HG03066 (cell line): ENCODE measurements at regions not wholly inside any gene's neighbourhood (a gene's known extent, or its start where the extent isn't known, plus 50 kb on each side); places are given as distances from the start of the nearest gene placed in this dataset.

Experiments used
- ATAC-seq: cut with Tn5 transposase; IDR thresholded peaks from one replicate; pipeline ENCODE4 v1.9.1; 2021; ENCODE audit warnings: low read depth; ENCODE audit not compliant: unreplicated experiment

GRCh38 chr1:79662596-79662995 is 656.1 kb upstream of the ADGRL4 start:
- no peak for ATAC-seq

DNA sequence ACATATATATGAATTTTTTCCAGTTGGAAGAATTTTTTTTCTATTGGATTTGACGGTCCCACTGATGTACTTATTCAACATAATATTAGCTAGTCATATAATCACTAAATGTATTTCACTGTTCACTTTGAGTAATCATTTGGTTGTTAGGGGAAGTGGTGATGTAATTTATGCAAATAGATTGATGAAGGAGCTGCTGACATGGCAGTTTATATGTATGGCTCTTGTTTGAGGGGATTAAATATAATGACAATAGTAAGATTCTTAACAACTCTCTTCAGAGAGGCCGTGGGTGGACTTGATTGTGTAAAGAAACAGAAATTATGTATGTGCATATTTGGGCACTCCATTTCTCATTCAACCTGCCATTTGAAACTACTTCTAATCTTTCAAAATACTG is 653.6 kb upstream of the ADGRL4 start:
- no peak for ATAC-seq

DNA sequence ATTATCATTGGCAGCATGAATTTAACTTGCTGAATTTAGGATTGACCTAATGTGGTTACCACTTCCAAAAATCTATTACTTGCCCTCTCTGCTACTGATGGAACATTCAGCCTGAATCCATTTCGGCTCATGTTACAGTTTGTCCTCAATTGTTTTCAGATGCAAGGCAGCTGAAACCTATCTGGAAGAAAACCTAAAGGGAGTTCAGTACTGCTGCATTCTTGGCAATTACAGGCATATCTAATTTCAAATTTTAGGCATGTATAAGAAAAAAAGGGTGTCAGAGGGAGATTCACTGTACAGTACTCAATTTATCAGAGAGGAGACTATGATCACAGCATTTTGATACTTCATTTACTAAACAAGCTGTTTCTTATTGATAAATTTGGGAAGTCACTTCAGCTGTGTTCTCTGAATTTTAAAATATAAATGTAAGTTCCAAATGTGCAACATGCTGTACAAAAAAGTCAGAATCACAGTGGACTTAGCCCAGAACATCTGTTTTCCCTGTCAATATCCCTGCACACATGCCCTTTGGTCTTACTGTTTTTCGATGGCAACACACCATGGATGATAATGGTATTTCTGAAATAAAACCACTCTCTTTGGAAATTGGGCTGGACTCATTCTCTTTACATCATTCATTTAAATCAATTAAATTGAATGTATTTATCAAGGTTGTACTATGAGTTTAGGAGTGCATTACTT is 651.6 kb upstream of the ADGRL4 start:
- ATAC-seq: no peak

- no peak for ATAC-seq
Measured at GRCh38 chr1:79655876-79656275, 649.3 kb upstream of the ADGRL4 start.

GRCh38 chr1:79652426-79652825 is 645.9 kb upstream of the ADGRL4 start:
- no peak for ATAC-seq

GRCh38 chr1:79648126-79648525 is 641.6 kb upstream of the ADGRL4 start:
- ATAC-seq: no peak

DNA sequence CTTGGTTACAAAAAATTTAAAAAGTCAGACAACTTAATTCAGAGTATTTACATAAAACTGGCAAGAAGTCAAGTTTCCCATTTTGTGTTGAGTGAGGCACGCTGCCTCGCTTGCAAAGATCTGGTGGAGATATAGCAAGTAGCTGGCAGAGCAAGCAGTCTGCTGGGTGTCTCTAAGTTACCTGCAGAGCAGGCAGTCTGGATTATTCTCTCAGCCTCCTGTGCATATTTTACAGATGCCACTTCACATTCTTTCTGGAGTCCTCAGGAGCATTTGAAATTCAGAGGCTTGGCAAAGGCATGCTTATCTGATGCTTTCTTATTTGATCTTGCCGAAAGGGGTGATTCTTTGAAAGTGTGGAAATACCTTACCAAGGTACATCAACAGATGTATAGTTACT is 640.4 kb upstream of the ADGRL4 start:
- ATAC-seq: no peak

GRCh38 chr1:79638382-79638781 is 631.9 kb upstream of the ADGRL4 start:
- peak; percentile 85 for ATAC-seq

DNA sequence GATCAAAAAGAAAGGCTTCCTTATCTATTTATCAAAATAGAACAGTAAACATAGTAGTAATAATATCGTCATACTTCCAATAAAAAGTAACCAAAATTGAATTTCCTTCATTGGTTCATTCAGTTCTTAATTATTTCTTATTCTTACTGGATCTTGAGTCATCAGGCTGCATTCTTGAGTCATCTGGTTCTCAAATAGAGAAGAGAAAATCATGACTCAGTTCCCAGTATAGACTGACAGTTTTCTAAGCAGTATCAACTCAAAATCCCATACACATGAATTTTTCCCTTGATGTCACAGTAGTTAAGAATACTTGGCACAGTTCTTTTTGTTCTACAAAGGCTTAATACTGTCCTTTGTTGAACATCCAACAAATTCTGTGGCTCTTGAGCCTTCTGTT is 626.9 kb upstream of the ADGRL4 start:
- no peak for ATAC-seq

GRCh38 chr1:79629414-79629813 is 622.9 kb upstream of the ADGRL4 start:
- ATAC-seq: no peak

GRCh38 chr1:79617777-79618176 is 611.2 kb upstream of the ADGRL4 start:
- no peak for ATAC-seq

GRCh38 chr1:79614762-79615161 is 608.2 kb upstream of the ADGRL4 start:
- ATAC-seq: no peak

- no peak for ATAC-seq
Measured at GRCh38 chr1:79614106-79614505, 607.6 kb upstream of the ADGRL4 start.

GRCh38 chr1:79613046-79613445 is 606.5 kb upstream of the ADGRL4 start:
- ATAC-seq: no peak

DNA sequence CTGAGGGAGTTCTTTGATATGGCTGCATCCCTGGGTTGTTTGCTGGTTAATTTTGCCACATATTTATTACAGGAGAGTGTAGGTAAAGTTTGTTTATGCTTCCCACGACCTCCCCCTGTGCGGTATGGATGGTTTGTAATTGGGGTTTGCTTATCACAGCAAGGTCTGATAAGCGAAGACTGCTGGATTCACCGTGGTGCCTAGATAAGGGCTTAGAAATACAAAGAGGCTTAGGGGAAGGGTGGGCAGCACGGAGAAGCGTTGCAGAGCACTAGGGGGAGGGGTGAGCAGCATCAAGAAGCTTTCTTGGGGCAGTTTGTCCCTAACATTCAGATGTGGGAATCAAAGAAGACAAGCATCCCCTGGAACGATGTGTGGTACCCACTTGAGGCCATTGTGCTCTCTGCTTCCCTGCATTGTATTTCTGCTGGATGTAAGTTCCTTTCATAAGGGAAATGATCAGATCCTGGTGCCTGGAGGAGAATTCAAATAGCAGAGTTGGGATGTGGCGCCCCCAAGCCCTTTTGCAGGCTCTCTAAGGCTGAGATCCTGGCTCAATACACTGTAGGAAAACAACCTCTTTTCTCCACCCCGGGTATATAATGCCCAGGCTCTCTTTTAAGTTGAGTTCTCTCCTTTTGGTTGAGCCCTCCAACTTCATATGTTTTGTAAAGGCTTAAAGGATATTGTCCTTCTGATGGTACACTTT is 598.1 kb upstream of the ADGRL4 start:
- no peak for ATAC-seq

- ATAC-seq: no peak
Measured at GRCh38 chr1:79603843-79604242, 597.3 kb upstream of the ADGRL4 start.

GRCh38 chr1:79599257-79599656 is 592.7 kb upstream of the ADGRL4 start:
- ATAC-seq: no peak

- ATAC-seq: no peak
Measured at GRCh38 chr1:79595931-79596330, 589.4 kb upstream of the ADGRL4 start.

- no peak for ATAC-seq
Measured at GRCh38 chr1:79594121-79594698, 587.7 kb upstream of the ADGRL4 start.

DNA sequence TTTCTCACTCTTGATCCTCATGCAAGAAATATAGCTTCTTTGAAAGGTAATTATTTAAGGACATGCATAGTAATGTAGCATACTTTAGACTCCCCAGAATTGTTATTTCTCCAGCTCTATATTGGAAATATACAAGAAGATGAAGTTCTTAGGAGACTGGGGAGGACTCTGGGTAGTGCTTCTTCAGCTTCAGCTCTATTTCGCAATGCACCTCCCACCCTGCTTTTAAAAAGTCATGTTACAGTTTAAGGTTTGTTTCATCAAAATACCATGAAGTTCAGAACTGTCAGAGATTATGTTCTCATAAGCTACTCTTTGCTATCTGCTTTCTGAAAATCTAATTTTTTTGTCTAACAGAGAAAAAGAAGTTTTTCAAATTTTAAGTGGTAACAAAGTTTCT is 586.2 kb upstream of the ADGRL4 start:
- no peak for ATAC-seq

DNA sequence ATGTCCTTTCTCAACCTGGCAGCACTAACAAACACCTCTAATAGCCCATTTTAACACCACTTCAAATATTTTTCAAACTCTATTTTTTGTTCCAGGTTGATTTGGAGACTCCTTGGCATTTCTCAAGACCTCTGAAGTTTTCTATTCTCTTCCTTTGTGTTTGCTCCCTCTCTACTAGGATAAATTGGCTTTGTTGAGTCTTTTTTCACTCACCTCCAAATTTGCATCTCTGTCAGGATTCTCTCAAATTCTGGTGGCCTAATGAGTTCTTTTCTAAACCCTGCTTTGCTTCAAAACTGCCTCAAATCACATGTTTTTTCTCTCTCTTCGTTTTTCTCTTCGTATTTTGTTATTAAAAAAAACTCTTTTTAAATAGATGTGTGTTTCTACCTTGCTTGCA is 582.2 kb upstream of the ADGRL4 start:
- ATAC-seq: no peak

DNA sequence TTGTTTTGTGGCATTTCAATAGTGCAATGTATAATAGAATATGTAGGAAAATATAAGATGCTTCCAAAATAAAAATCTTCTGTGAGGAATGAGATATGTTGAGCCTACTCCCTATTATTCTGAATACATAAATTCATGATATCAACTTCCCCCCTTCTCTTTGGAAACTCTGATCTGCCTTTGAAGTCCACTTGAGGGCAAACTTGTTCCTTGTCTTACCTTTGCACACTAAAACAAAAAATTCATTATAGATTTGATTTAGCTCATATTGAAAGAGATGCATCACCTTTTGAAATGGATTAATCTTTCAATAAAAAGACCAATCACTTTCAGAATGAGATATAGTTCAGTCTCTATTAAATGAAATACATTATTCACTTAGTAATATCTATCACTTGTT is 580.7 kb upstream of the ADGRL4 start:
- ATAC-seq: no peak
